ENCODE measurements at regions not wholly inside any gene's neighbourhood (a gene's known extent, or its start where the extent isn't known, plus 50 kb on each side); places are given as distances from the start of the nearest gene placed in this dataset.

- peak in 2 of 3 donors; percentile 17 to 23 for DNase-seq
Measured at GRCh38 chr3:117411971-117412370, 702.4 kb downstream of the TUSC7 start.

- DNase-seq = no peak
Measured at GRCh38 chr3:117417411-117417810, 707.8 kb downstream of the TUSC7 start.

- DNase-seq = no peak
Measured at GRCh38 chr3:117427081-117427480, 717.5 kb downstream of the TUSC7 start.

GRCh38 chr3:117433427-117433826 is 723.8 kb downstream of the TUSC7 start:
- no peak for DNase-seq

GRCh38 chr3:117434661-117435412 is 725.3 kb downstream of the TUSC7 start:
- no peak for DNase-seq

GRCh38 chr3:117435506-117435905 is 725.9 kb downstream of the TUSC7 start:
- no peak for DNase-seq

- DNase-seq = peak; percentile 48 to 63 (median 62)
Measured at GRCh38 chr3:117439812-117440211, 730.2 kb downstream of the TUSC7 start.

GRCh38 chr3:117441851-117442250 is 732.3 kb downstream of the TUSC7 start:
- DNase-seq = no peak

GRCh38 chr3:117442566-117442965 is 733.0 kb downstream of the TUSC7 start:
- DNase-seq = no peak

GRCh38 chr3:117443014-117443413 is 733.4 kb downstream of the TUSC7 start:
- DNase-seq = no peak

- no peak for DNase-seq
Measured at GRCh38 chr3:117444175-117444574, 734.6 kb downstream of the TUSC7 start.

GRCh38 chr3:117447419-117447818 is 737.8 kb downstream of the TUSC7 start:
- DNase-seq = no peak

- DNase-seq = peak; percentile 2 to 31 (median 16)
Measured at GRCh38 chr3:117450026-117450425, 740.4 kb downstream of the TUSC7 start.

GRCh38 chr3:117454254-117454653 is 744.7 kb downstream of the TUSC7 start:
- DNase-seq = no peak

GRCh38 chr3:117454908-117455307 is 745.3 kb downstream of the TUSC7 start:
- DNase-seq = peak in 2 of 3 donors; percentile 5 to 42

- DNase-seq = no peak
Measured at GRCh38 chr3:117455782-117456181, 746.2 kb downstream of the TUSC7 start.

- DNase-seq = no peak
Measured at GRCh38 chr3:117463276-117464115, 753.9 kb downstream of the TUSC7 start.

- no peak for DNase-seq
Measured at GRCh38 chr3:117471831-117472230, 762.3 kb downstream of the TUSC7 start.

GRCh38 chr3:117473981-117474538 is 764.5 kb downstream of the TUSC7 start:
- DNase-seq = no peak

GRCh38 chr3:117476572-117476971 is 767.0 kb downstream of the TUSC7 start:
- no peak for DNase-seq

- DNase-seq = no peak
Measured at GRCh38 chr3:117477214-117477755, 767.7 kb downstream of the TUSC7 start.

- no peak for DNase-seq
Measured at GRCh38 chr3:117479095-117479494, 769.5 kb downstream of the TUSC7 start.

GRCh38 chr3:117480525-117480924 is 770.9 kb downstream of the TUSC7 start:
- DNase-seq = no peak
